ENCODE measurements at regions not wholly inside any gene's neighbourhood (a gene's known extent, or its start where the extent isn't known, plus 50 kb on each side); places are given as distances from the start of the nearest gene placed in this dataset.

DNA sequence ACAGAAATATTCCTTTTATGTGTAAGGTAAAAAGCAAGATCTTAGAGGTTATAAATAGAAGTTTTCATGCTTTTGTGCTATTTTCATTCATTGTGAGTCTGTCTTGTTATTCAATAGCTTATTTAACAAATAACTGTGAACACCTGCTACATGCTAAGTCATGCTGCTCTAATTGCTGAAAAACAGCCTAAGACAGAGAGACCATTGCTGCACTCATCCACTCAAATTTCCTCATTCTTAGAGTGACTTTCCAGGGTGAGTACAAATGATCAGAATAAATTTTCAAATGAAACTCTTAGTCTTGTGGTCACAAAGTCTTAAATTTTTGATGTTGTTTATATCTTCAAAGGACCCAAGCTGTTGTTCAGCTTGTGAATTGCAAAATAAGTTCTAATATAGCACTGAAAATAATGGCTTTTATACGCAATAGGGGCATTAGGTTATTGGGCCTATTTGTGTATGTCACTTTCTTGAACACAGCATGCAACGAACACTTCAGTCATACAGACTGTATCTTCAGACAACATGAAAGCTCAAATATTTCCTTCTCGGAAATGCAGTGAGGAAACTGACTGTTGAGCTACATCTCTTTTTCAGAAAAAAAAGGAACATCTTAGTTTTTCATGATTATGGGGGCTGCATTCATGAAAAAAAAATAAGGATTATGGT, 247.9 kb upstream of the PCDH15 start:
- H3K4me3 ChIP-seq (ENCODE audit: low read length) = no peak overlapping the region
- no peaks in the 10 kb centered on the region for H3F3A ChIP-seq (ENCODE audit: low read length, unreplicated experiment)
- BruUV-seq (replicated peaks) = no TSS peak
- no peaks in the 10 kb centered on the region for H3K27me3 ChIP-seq (ENCODE audit: low read length)
- H3K27ac ChIP-seq (ENCODE audit: low read length) = no peak overlapping the region
- H2AFZ ChIP-seq (ENCODE audit: low read length) = no peak overlapping the region
- H3K9ac ChIP-seq (ENCODE audit: low read length) = no peak overlapping the region
- POLR2A ChIA-PET (ENCODE audit: unreplicated experiment) = no interaction called here
- intact Hi-C loops (cut with micrococcal nuclease) = no loop called here
- H3K79me2 ChIP-seq (ENCODE audit: low read length) = no peaks in the 10 kb centered on the region
- H3K9me3 ChIP-seq (ENCODE audit: low read length) = no peaks in the 10 kb centered on the region
- H3K36me3 ChIP-seq (ENCODE audit: low read depth, low read length) = no peaks in the 10 kb centered on the region
- ATAC-seq (no peak), DNase-seq (no peak)
- TF ChIP-seq EZH2 (IDR thresholded peaks at IDR 0.05; ENCODE audit: low read length, unreplicated experiment) = no peak
- TF ChIP-seq, protein P1, sequence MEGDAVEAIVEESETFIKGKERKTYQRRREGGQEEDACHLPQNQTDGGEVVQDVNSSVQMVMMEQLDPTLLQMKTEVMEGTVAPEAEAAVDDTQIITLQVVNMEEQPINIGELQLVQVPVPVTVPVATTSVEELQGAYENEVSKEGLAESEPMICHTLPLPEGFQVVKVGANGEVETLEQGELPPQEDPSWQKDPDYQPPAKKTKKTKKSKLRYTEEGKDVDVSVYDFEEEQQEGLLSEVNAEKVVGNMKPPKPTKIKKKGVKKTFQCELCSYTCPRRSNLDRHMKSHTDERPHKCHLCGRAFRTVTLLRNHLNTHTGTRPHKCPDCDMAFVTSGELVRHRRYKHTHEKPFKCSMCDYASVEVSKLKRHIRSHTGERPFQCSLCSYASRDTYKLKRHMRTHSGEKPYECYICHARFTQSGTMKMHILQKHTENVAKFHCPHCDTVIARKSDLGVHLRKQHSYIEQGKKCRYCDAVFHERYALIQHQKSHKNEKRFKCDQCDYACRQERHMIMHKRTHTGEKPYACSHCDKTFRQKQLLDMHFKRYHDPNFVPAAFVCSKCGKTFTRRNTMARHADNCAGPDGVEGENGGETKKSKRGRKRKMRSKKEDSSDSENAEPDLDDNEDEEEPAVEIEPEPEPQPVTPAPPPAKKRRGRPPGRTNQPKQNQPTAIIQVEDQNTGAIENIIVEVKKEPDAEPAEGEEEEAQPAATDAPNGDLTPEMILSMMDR (conservative IDR thresholded peaks at IDR 0.05; ENCODE audit: low read depth, low read length) = no peak
- no peak for TF ChIP-seq EZH2phosphoT487 (IDR thresholded peaks at IDR 0.05; ENCODE audit: borderline replicate concordance, low read length)
- CTCF ChIA-PET = no interaction called here
- no peaks in the 10 kb centered on the region for H3K4me1 ChIP-seq (ENCODE audit: insufficient read depth, low read length)
- no peaks in the 10 kb centered on the region for H3K9me2 ChIP-seq (replicated peaks; ENCODE audit: low read length)
- no peak overlapping the region for H3K4me2 ChIP-seq (ENCODE audit: low read length)
- no peaks in the 10 kb centered on the region for H4K20me1 ChIP-seq (ENCODE audit: low read length)

DNA sequence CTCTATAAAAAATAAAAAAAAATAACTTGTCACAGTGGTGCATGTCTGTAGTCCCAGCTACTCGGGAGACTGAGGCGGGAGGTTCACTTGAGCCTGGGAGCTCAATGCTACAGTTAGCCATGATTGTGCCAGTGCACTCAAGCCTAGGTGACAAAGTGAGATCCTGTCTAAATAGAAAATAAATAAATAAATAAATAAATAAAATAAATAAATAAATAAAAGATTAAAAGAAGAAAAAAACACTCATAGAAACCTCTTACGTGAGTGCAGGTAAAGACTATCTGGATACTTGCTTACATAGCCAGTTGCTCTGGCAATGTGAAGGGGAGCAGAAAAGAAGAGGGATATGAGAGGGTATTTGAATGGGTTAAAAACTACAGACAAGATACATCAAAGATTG, 242.5 kb upstream of the PCDH15 start:
- intact Hi-C loops (cut with micrococcal nuclease) = no loop called here
- no TSS peak for BruUV-seq (replicated peaks)
- Histone ChIP-seq H3K4me3 (ENCODE audit: low read length) (no peak overlapping the region), H3K9me2 (replicated peaks; ENCODE audit: low read length) (no peaks in the 10 kb centered on the region), H3K4me1 (ENCODE audit: insufficient read depth, low read length) (no peaks in the 10 kb centered on the region), H3K27ac (ENCODE audit: low read length) (no peak overlapping the region), H3F3A (ENCODE audit: low read length, unreplicated experiment) (no peaks in the 10 kb centered on the region), H3K79me2 (ENCODE audit: low read length) (no peaks in the 10 kb centered on the region), H3K4me2 (ENCODE audit: low read length) (no peak overlapping the region), H2AFZ (ENCODE audit: low read length) (no peak overlapping the region), H3K9me3 (ENCODE audit: low read length) (no peaks in the 10 kb centered on the region), H3K9ac (ENCODE audit: low read length) (no peak overlapping the region), H3K36me3 (ENCODE audit: low read depth, low read length) (no peaks in the 10 kb centered on the region), H4K20me1 (ENCODE audit: low read length) (no peaks in the 10 kb centered on the region), H3K27me3 (ENCODE audit: low read length) (no peaks in the 10 kb centered on the region)
- no peak for TF ChIP-seq EZH2phosphoT487 (IDR thresholded peaks at IDR 0.05; ENCODE audit: borderline replicate concordance, low read length)
- TF ChIP-seq, protein P1 (conservative IDR thresholded peaks at IDR 0.05; ENCODE audit: low read depth, low read length) = no peak
- ATAC-seq (no peak), DNase-seq (no peak)
- ChIA-PET CTCF (no interaction called here), POLR2A (ENCODE audit: unreplicated experiment) (no interaction called here)

DNA sequence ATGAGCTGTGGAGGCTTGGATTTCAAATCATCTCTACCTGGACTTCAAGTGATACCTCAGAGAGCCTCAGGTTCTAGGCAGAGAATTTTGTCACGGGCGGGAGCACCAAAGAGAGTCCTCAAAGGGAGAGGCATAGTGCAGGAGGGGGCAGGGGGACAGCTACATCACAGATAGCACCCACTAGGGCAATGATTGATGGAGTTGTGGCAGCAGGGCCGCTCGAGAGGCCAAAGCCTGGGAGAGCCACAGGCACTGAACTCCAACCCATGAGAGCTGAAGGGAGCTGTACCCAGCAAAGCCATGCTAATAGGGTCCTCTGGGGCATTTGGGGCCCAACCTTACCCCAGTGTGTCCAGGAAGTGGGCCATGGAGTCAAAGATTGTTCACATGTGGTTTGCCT, 232.0 kb upstream of the PCDH15 start:
- no peaks in the 10 kb centered on the region for H3K9me2 ChIP-seq (replicated peaks; ENCODE audit: low read length)
- DNase-seq = no peak
- H3K27me3 ChIP-seq (ENCODE audit: low read length) = no peaks in the 10 kb centered on the region
- intact Hi-C loops (cut with micrococcal nuclease) = no loop called here
- H3K27ac ChIP-seq (ENCODE audit: low read length) = no peak overlapping the region
- H3K9ac ChIP-seq (ENCODE audit: low read length) = no peak overlapping the region
- BruUV-seq (replicated peaks) = no TSS peak
- no peaks in the 10 kb centered on the region for H4K20me1 ChIP-seq (ENCODE audit: low read length)
- H3K4me1 ChIP-seq (ENCODE audit: insufficient read depth, low read length) = no peaks in the 10 kb centered on the region
- H3K79me2 ChIP-seq (ENCODE audit: low read length) = no peaks in the 10 kb centered on the region
- TF ChIP-seq, protein P1 (conservative IDR thresholded peaks at IDR 0.05; ENCODE audit: low read depth, low read length) = no peak
- TF ChIP-seq EZH2phosphoT487 (IDR thresholded peaks at IDR 0.05; ENCODE audit: borderline replicate concordance, low read length) (no peak), EZH2 (IDR thresholded peaks at IDR 0.05; ENCODE audit: low read length, unreplicated experiment) (no peak)
- H2AFZ ChIP-seq (ENCODE audit: low read length) = no peak overlapping the region
- no peak for ATAC-seq
- H3K4me3 ChIP-seq (ENCODE audit: low read length) = no peak overlapping the region
- ChIA-PET POLR2A (ENCODE audit: unreplicated experiment) (no interaction called here), CTCF (no interaction called here)
- no peak overlapping the region for H3K4me2 ChIP-seq (ENCODE audit: low read length)
- H3K9me3 ChIP-seq (ENCODE audit: low read length) = no peaks in the 10 kb centered on the region
- H3K36me3 ChIP-seq (ENCODE audit: low read depth, low read length) = no peaks in the 10 kb centered on the region
- H3F3A ChIP-seq (ENCODE audit: low read length, unreplicated experiment) = no peaks in the 10 kb centered on the region
